ENCODE measurements at regions not wholly inside any gene's neighbourhood (a gene's known extent, or its start where the extent isn't known, plus 50 kb on each side); places are given as distances from the start of the nearest gene placed in this dataset.

GRCh38 chr18:45253056-45253565, 362.2 kb upstream of the SLC14A2 start:
- Histone ChIP-seq H2AFZ (replicated peaks) (no peak overlapping the region), H3K79me2 (ENCODE audit: low read depth) (no peaks in the 10 kb centered on the region), H3K4me1 (peaks cover 7% of the 10 kb centered on the region), H3K36me3 (no peaks in the 10 kb centered on the region), H3K9me3 (ENCODE audit: low read depth) (no peaks in the 10 kb centered on the region), H3K9ac (no peak overlapping the region), H4K20me1 (ENCODE audit: low read depth) (no peaks in the 10 kb centered on the region), H3K4me2 (no peak overlapping the region), H3F3A (ENCODE audit: low read depth) (no peaks in the 10 kb centered on the region), H3K4me3 (no peak overlapping the region), H3K27me3 (no peaks in the 10 kb centered on the region), H3K27ac (no peak overlapping the region)
- DNase-seq (ENCODE audit: low spot score), result no peak
- no peaks in the 10 kb centered on the region for H3K36me3 Mint-ChIP-seq
- H3K27ac Mint-ChIP-seq, result no peak overlapping the region
- H3K4me3 Mint-ChIP-seq, result no peak overlapping the region
- no peaks in the 10 kb centered on the region for H3K27me3 Mint-ChIP-seq (ENCODE audit: insufficient read depth, low read depth)
- peaks cover 3% of the 10 kb centered on the region for H3K4me1 Mint-ChIP-seq
- TF ChIP-seq EZH2 (IDR thresholded peaks at IDR 0.05), result no peak
- TF ChIP-seq EZH2phosphoT487 (IDR thresholded peaks at IDR 0.05), result no peak
- TF ChIP-seq, protein P1, sequence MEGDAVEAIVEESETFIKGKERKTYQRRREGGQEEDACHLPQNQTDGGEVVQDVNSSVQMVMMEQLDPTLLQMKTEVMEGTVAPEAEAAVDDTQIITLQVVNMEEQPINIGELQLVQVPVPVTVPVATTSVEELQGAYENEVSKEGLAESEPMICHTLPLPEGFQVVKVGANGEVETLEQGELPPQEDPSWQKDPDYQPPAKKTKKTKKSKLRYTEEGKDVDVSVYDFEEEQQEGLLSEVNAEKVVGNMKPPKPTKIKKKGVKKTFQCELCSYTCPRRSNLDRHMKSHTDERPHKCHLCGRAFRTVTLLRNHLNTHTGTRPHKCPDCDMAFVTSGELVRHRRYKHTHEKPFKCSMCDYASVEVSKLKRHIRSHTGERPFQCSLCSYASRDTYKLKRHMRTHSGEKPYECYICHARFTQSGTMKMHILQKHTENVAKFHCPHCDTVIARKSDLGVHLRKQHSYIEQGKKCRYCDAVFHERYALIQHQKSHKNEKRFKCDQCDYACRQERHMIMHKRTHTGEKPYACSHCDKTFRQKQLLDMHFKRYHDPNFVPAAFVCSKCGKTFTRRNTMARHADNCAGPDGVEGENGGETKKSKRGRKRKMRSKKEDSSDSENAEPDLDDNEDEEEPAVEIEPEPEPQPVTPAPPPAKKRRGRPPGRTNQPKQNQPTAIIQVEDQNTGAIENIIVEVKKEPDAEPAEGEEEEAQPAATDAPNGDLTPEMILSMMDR (IDR thresholded peaks at IDR 0.05), result no peak
- no peaks in the 10 kb centered on the region for H3K9me3 Mint-ChIP-seq

DNA sequence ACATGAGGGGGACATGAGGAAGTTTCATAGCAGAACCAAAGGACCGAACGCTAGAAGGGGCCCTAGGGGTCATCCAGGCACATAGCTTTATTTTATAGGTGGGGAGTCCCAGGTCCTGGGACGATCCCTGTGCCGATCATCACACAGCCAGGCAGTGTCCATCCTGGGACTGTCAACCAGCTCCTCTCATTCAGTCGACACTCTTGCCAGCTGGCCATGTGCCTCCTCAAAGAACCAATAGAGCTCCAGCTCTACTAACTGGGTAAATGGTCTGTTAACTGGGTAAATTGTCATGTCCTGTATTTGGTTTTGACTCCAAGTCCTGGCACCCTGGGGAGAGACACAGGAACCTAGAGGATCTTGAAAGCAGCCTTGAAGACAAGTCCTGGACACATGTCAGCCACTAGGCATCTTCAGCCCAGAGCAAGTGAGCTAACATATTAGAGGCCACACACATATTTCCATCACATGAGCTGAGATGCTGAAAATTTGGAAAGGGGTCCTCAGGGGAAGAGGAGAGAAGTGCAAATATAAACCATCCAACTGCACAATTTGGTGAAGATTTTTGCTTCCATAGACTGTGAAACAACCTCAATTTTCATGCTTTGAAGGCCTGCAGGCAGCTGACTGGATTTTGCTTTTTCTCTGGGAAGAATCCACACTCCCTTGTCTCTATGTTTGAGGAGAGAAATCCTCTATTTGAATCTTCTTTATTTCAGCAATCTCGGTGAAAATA, 361.1 kb upstream of the SLC14A2 start:
- no peak overlapping the region for H3K9ac ChIP-seq
- H3K27me3 ChIP-seq, result no peaks in the 10 kb centered on the region
- H3K4me3 ChIP-seq, result no peak overlapping the region
- no peaks in the 10 kb centered on the region for H3K9me3 Mint-ChIP-seq
- H3K79me2 ChIP-seq (ENCODE audit: low read depth), result no peaks in the 10 kb centered on the region
- H3K36me3 Mint-ChIP-seq, result no peaks in the 10 kb centered on the region
- H3K4me2 ChIP-seq, result no peak overlapping the region
- H2AFZ ChIP-seq (replicated peaks), result no peak overlapping the region
- H3K27ac Mint-ChIP-seq, result no peak overlapping the region
- no peak overlapping the region for H3K4me3 Mint-ChIP-seq
- no peaks in the 10 kb centered on the region for H3K9me3 ChIP-seq (ENCODE audit: low read depth)
- H3K36me3 ChIP-seq, result no peaks in the 10 kb centered on the region
- H3K4me1 Mint-ChIP-seq, result peaks cover 3% of the 10 kb centered on the region
- H3K27ac ChIP-seq, result no peak overlapping the region
- DNase-seq (ENCODE audit: low spot score), result no peak
- H3F3A ChIP-seq (ENCODE audit: low read depth), result no peaks in the 10 kb centered on the region
- no peaks in the 10 kb centered on the region for H3K27me3 Mint-ChIP-seq (ENCODE audit: insufficient read depth, low read depth)
- no peak for TF ChIP-seq EZH2 (IDR thresholded peaks at IDR 0.05)
- no peaks in the 10 kb centered on the region for H4K20me1 ChIP-seq (ENCODE audit: low read depth)
- peaks cover 7% of the 10 kb centered on the region for H3K4me1 ChIP-seq

- no peaks in the 10 kb centered on the region for H3K9me3 Mint-ChIP-seq
- peaks cover 3% of the 10 kb centered on the region for H3K4me1 Mint-ChIP-seq
- Histone ChIP-seq H3K79me2 (ENCODE audit: low read depth) (no peaks in the 10 kb centered on the region), H3K9me3 (ENCODE audit: low read depth) (no peaks in the 10 kb centered on the region), H3K4me1 (peaks cover 7% of the 10 kb centered on the region), H3K27ac (no peak overlapping the region), H3K4me3 (no peak overlapping the region), H3K9ac (no peak overlapping the region), H4K20me1 (ENCODE audit: low read depth) (no peaks in the 10 kb centered on the region), H3K4me2 (no peak overlapping the region), H3K27me3 (no peaks in the 10 kb centered on the region), H2AFZ (replicated peaks) (no peak overlapping the region), H3K36me3 (no peaks in the 10 kb centered on the region), H3F3A (ENCODE audit: low read depth) (no peaks in the 10 kb centered on the region)
- no peak for TF ChIP-seq EZH2phosphoT487 (IDR thresholded peaks at IDR 0.05)
- no peak for TF ChIP-seq EZH2 (IDR thresholded peaks at IDR 0.05)
- TF ChIP-seq, protein P1 (IDR thresholded peaks at IDR 0.05), result no peak
- H3K27ac Mint-ChIP-seq, result no peak overlapping the region
- no peaks in the 10 kb centered on the region for H3K36me3 Mint-ChIP-seq
- no peak for DNase-seq (ENCODE audit: low spot score)
- no peaks in the 10 kb centered on the region for H3K27me3 Mint-ChIP-seq (ENCODE audit: insufficient read depth, low read depth)
- no peak overlapping the region for H3K4me3 Mint-ChIP-seq
Measured at GRCh38 chr18:45254709-45255082, 360.6 kb upstream of the SLC14A2 start.

DNA sequence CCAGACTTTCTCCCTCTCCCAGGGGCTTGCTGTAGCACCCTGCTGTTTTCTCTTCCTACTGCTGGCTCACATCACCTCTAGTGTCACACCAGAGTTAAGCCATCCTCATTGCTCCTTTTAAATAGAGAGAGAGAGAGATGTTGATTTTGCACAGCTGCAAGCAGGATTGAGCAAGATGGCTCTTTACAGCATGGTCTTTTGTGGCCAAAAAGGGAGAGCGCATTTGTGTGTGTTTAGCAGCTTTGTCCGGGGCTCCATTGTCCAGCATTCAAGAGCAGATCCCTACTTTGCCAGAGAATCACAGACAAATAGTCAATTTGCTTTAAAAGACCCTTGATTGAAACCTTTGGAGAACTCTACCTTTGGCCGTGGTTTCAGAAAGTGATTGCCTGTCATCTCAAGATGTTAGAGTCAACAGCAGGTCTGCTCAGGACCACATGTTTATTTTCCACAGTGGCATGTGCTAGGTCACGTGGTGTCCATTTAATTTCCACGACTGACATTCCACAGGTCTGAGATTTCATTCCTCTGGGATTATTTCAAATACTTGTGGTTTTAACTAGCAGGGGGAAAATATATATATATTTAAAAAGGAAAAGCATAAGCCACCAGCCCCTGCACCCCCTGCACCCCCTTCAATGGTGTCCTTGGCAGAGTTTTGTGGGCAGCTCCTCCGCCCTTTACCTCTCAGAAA, 359.9 kb upstream of the SLC14A2 start:
- H3K27me3 ChIP-seq, result no peaks in the 10 kb centered on the region
- H3K27ac ChIP-seq, result peak overlapping the region; percentile 32
- H3K9me3 Mint-ChIP-seq, result no peaks in the 10 kb centered on the region
- peaks cover 7% of the 10 kb centered on the region for H3K4me1 ChIP-seq
- TF ChIP-seq, protein P1 (IDR thresholded peaks at IDR 0.05), result no peak
- TF ChIP-seq EZH2phosphoT487 (IDR thresholded peaks at IDR 0.05), result no peak
- no peak for TF ChIP-seq EZH2 (IDR thresholded peaks at IDR 0.05)
- H3K4me2 ChIP-seq, result peak overlapping the region; percentile 39
- H3K4me3 Mint-ChIP-seq, result no peak overlapping the region
- H3K4me3 ChIP-seq, result no peak overlapping the region
- no peaks in the 10 kb centered on the region for H4K20me1 ChIP-seq (ENCODE audit: low read depth)
- H3K36me3 ChIP-seq, result no peaks in the 10 kb centered on the region
- DNase-seq (ENCODE audit: low spot score), result peak; percentile 38
- H3K4me1 Mint-ChIP-seq, result peaks cover 3% of the 10 kb centered on the region
- H3K9me3 ChIP-seq (ENCODE audit: low read depth), result no peaks in the 10 kb centered on the region
- H3K36me3 Mint-ChIP-seq, result no peaks in the 10 kb centered on the region
- H3K27me3 Mint-ChIP-seq (ENCODE audit: insufficient read depth, low read depth), result no peaks in the 10 kb centered on the region
- H3F3A ChIP-seq (ENCODE audit: low read depth), result no peaks in the 10 kb centered on the region
- H2AFZ ChIP-seq (replicated peaks), result no peak overlapping the region
- no peak overlapping the region for H3K27ac Mint-ChIP-seq
- no peak overlapping the region for H3K9ac ChIP-seq
- H3K79me2 ChIP-seq (ENCODE audit: low read depth), result no peaks in the 10 kb centered on the region
